Heart left ventricle (tissue), 16 donors: ENCODE measurements at regions not wholly inside any gene's neighbourhood (a gene's known extent, or its start where the extent isn't known, plus 50 kb on each side); places are given as distances from the start of the nearest gene placed in this dataset.

Experiments
- ATAC-seq, 4 donors: fragments of 200-7000 bp; cut with Tn5 transposase; one replicate each; pipeline ENCODE4 v1.9.1; 2020 to 2022; ENCODE audit warnings: moderate library complexity in 4 of 4, mild to moderate bottlenecking in 3 of 4, moderate number of reproducible peaks in 1 of 4
- DNase-seq, 5 donors: peaks; one replicate each; pipeline ENCODE4 v3.0.0-alpha.2; 2020
- H3K27ac ChIP-seq, 12 donors: fragments of 200-600 bp; sonication (generic) in 4 of 12; one replicate each; pipeline versions ENCODE4 v1.5.0 to v1.8.0; 2016 to 2022; ENCODE audit warnings: mild to moderate bottlenecking in 2 of 12
- H3K27me3 ChIP-seq, 9 donors: fragments of 200-600 bp; sonication (generic) in 2 of 9; one replicate each; pipeline versions ENCODE4 v1.5.1 to v1.8.0; 2016 to 2022; ENCODE audit warnings: mild to moderate bottlenecking in 3 of 9
- H3K36me3 ChIP-seq, 9 donors: fragments of 200-600 bp; sonication (generic) in 2 of 9; one replicate each; pipeline versions ENCODE4 v1.5.0 to v1.8.0; 2018 to 2022; ENCODE audit warnings: mild to moderate bottlenecking in 2 of 9
- H3K4me1 ChIP-seq, 12 donors: fragments of 200-600 bp; sonication (generic) in 4 of 12; one replicate each; pipeline versions ENCODE4 v1.5.0 to v1.8.0; 2016 to 2022; ENCODE audit warnings: mild to moderate bottlenecking in 3 of 12
- H3K4me3 ChIP-seq, 12 donors: fragments of 200-600 bp; sonication (generic) in 4 of 12; one replicate each; pipeline versions ENCODE4 v1.5.0 to v1.8.0; 2017 to 2022; ENCODE audit warnings: mild to moderate bottlenecking in 9 of 12, moderate library complexity in 4 of 12
- H3K9me3 ChIP-seq, 12 donors: fragments of 200-600 bp; sonication (generic) in 4 of 12; one replicate each; pipeline versions ENCODE4 v1.5.0 to v1.8.0; 2016 to 2022; ENCODE audit warnings: mild to moderate bottlenecking in 1 of 12
- CTCF ChIP-seq, 12 donors: fragments of 200-600 bp; sonication (generic) in 4 of 12; IDR thresholded peaks; one replicate each; pipeline versions ENCODE4 v1.5.0 to v1.8.0; 2018 to 2022; ENCODE audit warnings: antibody characterized with exemption in 12 of 12, mild to moderate bottlenecking in 5 of 12
- POLR2A ChIP-seq, 2 donors: fragments of 450-650 bp; IDR thresholded peaks; one replicate each; pipeline ENCODE4 v1.6.1; 2017; ENCODE audit warnings: antibody characterized with exemption in 2 of 2, mild to moderate bottlenecking in 2 of 2, moderate library complexity in 2 of 2
- WGBS, 4 donors: extraction: QIAGEN DNeasy Blood & Tissue Kit in 2 of 4; methylation state at CpG; one replicate each; pipeline versions ENCODE4 v1.1.5 to v1.1.7; 2013 to 2018; 5-methylcytosine and 5-hydroxymethylcytosine counted together
- intact Hi-C, 10 donors: fragments of 100-400 bp; cut with DNase I; formaldehyde crosslinking; loops; one replicate each; pipeline versions ENCODE4 v1.11.1 to v1.14.2; 2022
- donor health status: ischemic (EF 13 %, LVEDD 7.1; RV severe dilation, severe dysfunction).
- donor health status: healthy with polysubstance abuse.
- donor health status: DM: no; HTN: yes; CAD: no.
- donor health status: DM: no; HTN: no; CAD: no.
- donor health status: ischemic (EF 25% LVEDD 6.9; RV normal size, moderate dysfunction).
- donor health status: ischemic (EF 25% LVEDD 5.7; RV mildly dilated, moderate dysfunction).
- donor health status: healthy.
- donor health status: DM: yes; HTN: yes; CAD: no.
- donor health status: ischemic (EF 35%, LVEDD 5.7; RV mildly dilated, moderate dysfunction).
- donor health status: nonischemic (EF 11% LVEDD 7.7; RV severe dilation, severe dysfunction).
- donor health status: DM: yes; HTN: yes; CAD: no.
- donor health status: PGD.
- donor health status: ischemic (EF 29% LVEDD 5.4; RV normal size, mild dysfunction).
- donor health status: nonischemic (EF 23%, LVEDD 6.1; RV moderate dilation, normal function).

GRCh38 chr4:187004628-187005027 lies 281.0 kb upstream of the FAT1 start:
- 76 to 88% (median 84%) methylated on average over 2 of the region's 2 CpGs for WGBS, 4 donors
- ATAC-seq = no peak
- no peaks in the 10 kb centered on the region for H3K27me3 ChIP-seq
- no peak for DNase-seq
- TF ChIP-seq CTCF (IDR thresholded peaks at IDR 0.05) (no peak), POLR2A (IDR thresholded peaks at IDR 0.05) (no peak)
- no peak overlapping the region for H3K4me3 ChIP-seq
- H3K36me3 ChIP-seq = no peaks in the 10 kb centered on the region
- intact Hi-C loops = no loop called here
- no peaks in the 10 kb centered on the region for H3K9me3 ChIP-seq
- H3K27ac ChIP-seq = no peak overlapping the region
- H3K4me1 ChIP-seq = no peaks in the 10 kb centered on the region

- ATAC-seq = no peak
- Histone ChIP-seq H3K36me3 (no peaks in the 10 kb centered on the region), H3K4me3 (no peak overlapping the region), H3K4me1 (no peaks in the 10 kb centered on the region), H3K27ac (no peak overlapping the region), H3K27me3 (no peaks in the 10 kb centered on the region), H3K9me3 (no peaks in the 10 kb centered on the region)
- 53 to 65% (median 60%) methylated on average over 3 of the region's 3 CpGs for WGBS, 4 donors
- intact Hi-C loops = no loop called here
- no peak for DNase-seq
- TF ChIP-seq POLR2A (IDR thresholded peaks at IDR 0.05) (no peak), CTCF (IDR thresholded peaks at IDR 0.05) (no peak)
Measured at GRCh38 chr4:187006189-187006618, 282.5 kb upstream of the FAT1 start.

- DNase-seq (no peak), ATAC-seq (no peak)
- Histone ChIP-seq H3K36me3 (no peaks in the 10 kb centered on the region), H3K4me3 (no peak overlapping the region), H3K27ac (no peak overlapping the region), H3K9me3 (no peaks in the 10 kb centered on the region), H3K27me3 (no peaks in the 10 kb centered on the region), H3K4me1 (no peaks in the 10 kb centered on the region)
- 77 to 88% (median 84%) methylated on average over 3 of the region's 3 CpGs for WGBS, 4 donors
- TF ChIP-seq CTCF (IDR thresholded peaks at IDR 0.05) = no peak
- TF ChIP-seq POLR2A (IDR thresholded peaks at IDR 0.05) = no peak
- intact Hi-C loops = no loop called here
Measured at GRCh38 chr4:187010052-187010451, 286.4 kb upstream of the FAT1 start.

GRCh38 chr4:187016101-187016500 lies 292.4 kb upstream of the FAT1 start:
- Histone ChIP-seq H3K4me3 (no peak overlapping the region), H3K27me3 (no peaks in the 10 kb centered on the region), H3K4me1 (no peaks in the 10 kb centered on the region), H3K9me3 (no peaks in the 10 kb centered on the region), H3K36me3 (no peaks in the 10 kb centered on the region), H3K27ac (no peak overlapping the region)
- DNase-seq = no peak
- TF ChIP-seq CTCF (IDR thresholded peaks at IDR 0.05) (no peak), POLR2A (IDR thresholded peaks at IDR 0.05) (no peak)
- WGBS, 4 donors = 73 to 75% (median 74%) methylated on average over 3 of the region's 3 CpGs
- intact Hi-C loops = no loop called here
- ATAC-seq = no peak
